K562 (cell line): ENCODE measurements at regions not wholly inside any gene's neighbourhood (a gene's known extent, or its start where the extent isn't known, plus 50 kb on each side); places are given as distances from the start of the nearest gene placed in this dataset.

Experiments
- ATAC-seq: fragments of 200-7000 bp; cut with Tn5 transposase; 3 replicates; pipeline ENCODE4 v1.9.1; 2020; ENCODE audit warnings: moderate library complexity
- BruUV-seq: library from RNA; stranded (reverse); fragments of 400-500 nt; replicated peaks from 2 replicates; lab custom pipeline; 2021; lab: Mats Ljungman, UMichigan
- CTCF ChIA-PET: fragments of 300-600 bp; formaldehyde crosslinking; extraction: SDS; loops from one replicate; lab custom pipeline; 2021; ENCODE audit warnings: low intra/inter-chr PET ratio; lab: Yijun Ruan, JAX
- POLR2A ChIA-PET: fragments of 300-600, 350-650 bp; sonication (Branson Sonifier 250); formaldehyde crosslinking; extraction: SDS; loops from one replicate; lab custom pipeline; 2021; ENCODE audit warnings: antibody characterized with exemption, inconsistent platforms; lab: Yijun Ruan, JAX
- DNase-seq, 4 experiments: peaks; one replicate each; pipeline versions ENCODE4 v3.0.0 to v3.0.0-alpha.2; 2011 to 2018; ENCODE audit warnings: low spot score in 3 of 4, mixed read lengths in 3 of 4; ENCODE audit errors: extremely low read depth in 1 of 4
- FAIRE-seq: peaks from 2 replicates; lab custom pipeline; 2011; peaks lifted over from hg19 to GRCh38; lab: Jason Lieb, UNC
- H2AFZ ChIP-seq: 2 replicates; pipeline ENCODE4 v1.6.0; 2011; ENCODE audit warnings: low read depth, low read length, control low read depth, inconsistent platforms
- H3K27ac ChIP-seq: fragments of 200-600 bp; 3 replicates; pipeline ENCODE4 v1.8.0; 2011; ENCODE audit warnings: low read depth, mild to moderate bottlenecking, control low read depth, inconsistent platforms, low read length, moderate library complexity, mixed read lengths; ENCODE audit errors: extremely low read depth
- H3K27me3 ChIP-seq, 2 experiments: fragments of 300-600 bp in 1 of 2; 2 replicates in 1 of 2; 3 replicates in 1 of 2; pipeline versions ENCODE4 v1.6.0 to v1.8.0; 2011; ENCODE audit warnings: inconsistent platforms in 2 of 2, low read length in 2 of 2, mild to moderate bottlenecking in 1 of 2, mixed read lengths in 1 of 2, moderate library complexity in 1 of 2; ENCODE audit not compliant: control insufficient read depth in 2 of 2, insufficient read depth in 2 of 2
- H3K36me3 ChIP-seq: fragments of 300-600 bp; 3 replicates; pipeline ENCODE4 v1.8.0; 2011; ENCODE audit warnings: mild to moderate bottlenecking, low read length, inconsistent platforms; ENCODE audit not compliant: control insufficient read depth, insufficient read depth
- H3K4me1 ChIP-seq, 2 experiments: fragments of 200-600 bp in 1 of 2; replicated peaks in 1 of 2; 2 replicates in 1 of 2; 3 replicates in 1 of 2; pipeline versions ENCODE4 v1.5.1 to v1.8.0; 2011; ENCODE audit warnings: inconsistent platforms in 2 of 2, low read length in 2 of 2, mild to moderate bottlenecking in 1 of 2, mixed read lengths in 1 of 2, moderate library complexity in 1 of 2; ENCODE audit not compliant: control insufficient read depth in 2 of 2, insufficient read depth in 2 of 2
- H3K4me2 ChIP-seq: 2 replicates; pipeline ENCODE4 v1.6.1; 2011; ENCODE audit warnings: low read length, control low read depth, inconsistent platforms, mixed read lengths; ENCODE audit not compliant: insufficient read depth
- H3K4me3 ChIP-seq: fragments of 200-600 bp; sonication (generic), shearing (Covaris generic); 2 replicates; pipeline ENCODE4 v1.5.1; 2016; ENCODE audit warnings: control low read depth, inconsistent platforms
- H3K79me2 ChIP-seq: fragments of 200-600 bp; 3 replicates; pipeline ENCODE4 v1.8.0; 2011; ENCODE audit warnings: low read length, inconsistent platforms; ENCODE audit not compliant: control insufficient read depth, insufficient read depth
- H3K9ac ChIP-seq, 2 experiments: 2 replicates each; pipeline versions ENCODE4 v1.6.0 to v1.6.1; 2011; ENCODE audit warnings: low read depth in 2 of 2, low read length in 2 of 2, control low read depth in 1 of 2, inconsistent platforms in 1 of 2, mild to moderate bottlenecking in 1 of 2, mixed read lengths in 1 of 2; ENCODE audit not compliant: insufficient read depth in 1 of 2
- H3K9me1 ChIP-seq: one replicate; pipeline ENCODE4 v1.6.0; 2011; ENCODE audit warnings: inconsistent platforms, mild to moderate bottlenecking, low read length, moderate library complexity; ENCODE audit not compliant: control insufficient read depth, insufficient read depth
- H3K9me3 ChIP-seq: replicated peaks from 2 replicates; pipeline ENCODE4 v1.5.1; 2011; ENCODE audit warnings: low read depth, low read length, inconsistent platforms; ENCODE audit not compliant: control insufficient read depth, insufficient read depth
- H4K20me1 ChIP-seq: replicated peaks from 2 replicates; pipeline ENCODE4 v1.6.1; 2011; ENCODE audit warnings: low read length, inconsistent platforms, mixed read lengths; ENCODE audit not compliant: control insufficient read depth, insufficient read depth
- ARID3B ChIP-seq: fragments of 250-450 bp; sonication (Bioruptor Pico); IDR thresholded peaks from 2 replicates; pipeline ENCODE4 v1.4.0; 2020; ENCODE audit warnings: borderline replicate concordance
- CHD4 ChIP-seq: fragments of 200-600 bp; sonication (generic); IDR thresholded peaks from 3 replicates; pipeline ENCODE4 v1.6.1; 2012; ENCODE audit warnings: low read depth, mild to moderate bottlenecking, mixed read lengths, low read length, inconsistent platforms; ENCODE audit not compliant: insufficient read depth, insufficient replicate concordance, poor library complexity, severe bottlenecking
- FOXJ3 ChIP-seq: sonication (generic); formaldehyde crosslinking; IDR thresholded peaks from 2 replicates; pipeline ENCODE4 v1.4.0; 2020; ENCODE audit warnings: mild to moderate bottlenecking, missing genetic modification reagents
- GABPA ChIP-seq: fragments of 200-800 bp; sonication (Bioruptor generic); conservative IDR thresholded peaks from 2 replicates; pipeline ENCODE4 v1.6.1; 2016; ENCODE audit warnings: low read depth, missing genetic modification characterization, missing compliant biosample characterization
- HMGN3 ChIP-seq: IDR thresholded peaks from 2 replicates; pipeline ENCODE4 v1.6.1; 2011; ENCODE audit warnings: borderline replicate concordance, low read depth, mild to moderate bottlenecking, mixed read lengths, low read length; ENCODE audit not compliant: insufficient read length; ENCODE audit errors: extremely low read depth
- MAZ ChIP-seq, 2 experiments: fragments of 450-650 bp in 1 of 2; sonication (generic) in 1 of 2; formaldehyde crosslinking; IDR thresholded peaks in 1 of 2; conservative IDR thresholded peaks in 1 of 2; 2 replicates each; pipeline versions ENCODE4 v1.4.0 to v1.5.0; 2020; ENCODE audit warnings: mild to moderate bottlenecking in 1 of 2, missing genetic modification reagents in 1 of 2
- MTA1 ChIP-seq: fragments of 450-650 bp; IDR thresholded peaks from 2 replicates; pipeline ENCODE4 v1.6.1; 2017; ENCODE audit warnings: borderline replicate concordance
- POLR2G ChIP-seq: fragments of 200-400 bp; formaldehyde crosslinking; IDR thresholded peaks from 2 replicates; pipeline ENCODE4 v1.6.1; 2017; ENCODE audit warnings: low read depth, mild to moderate bottlenecking, antibody characterized with exemption, low read length, moderate library complexity
- PRMT5 ChIP-seq: sonication (generic); formaldehyde crosslinking; IDR thresholded peaks from 2 replicates; pipeline ENCODE4 v1.5.0; 2020; ENCODE audit warnings: missing genetic modification reagents
- PYGO2 ChIP-seq: fragments of 450-650 bp; IDR thresholded peaks from 2 replicates; pipeline ENCODE4 v1.6.1; 2016; ENCODE audit warnings: mild to moderate bottlenecking, missing genetic modification characterization, moderate library complexity, missing compliant biosample characterization
- RNF2 ChIP-seq: sonication (generic); IDR thresholded peaks from 2 replicates; pipeline ENCODE4 v1.6.1; 2016
- RNF219 ChIP-seq: fragments of 250-450 bp; sonication (Bioruptor Pico); IDR thresholded peaks from 2 replicates; pipeline ENCODE4 v1.5.0; 2022; ENCODE audit warnings: mild to moderate bottlenecking
- SP1 ChIP-seq: sonication (generic); formaldehyde crosslinking; IDR thresholded peaks from 2 replicates; pipeline ENCODE4 v1.8.1; 2022; ENCODE audit warnings: mild to moderate bottlenecking, missing genetic modification reagents
- TAF15 ChIP-seq: fragments of 200-400 bp; formaldehyde crosslinking; IDR thresholded peaks from 2 replicates; pipeline ENCODE4 v1.6.1; 2017; ENCODE audit warnings: mild to moderate bottlenecking, low read depth, low read length, moderate library complexity
- TFAP4 ChIP-seq: sonication (generic); formaldehyde crosslinking; IDR thresholded peaks from 2 replicates; pipeline ENCODE4 v1.8.0; 2022; ENCODE audit warnings: missing genetic modification reagents, mild to moderate bottlenecking, moderate library complexity, borderline replicate concordance
- WHSC1 ChIP-seq: IDR thresholded peaks from one replicate; pipeline ENCODE4 v1.6.1; 2012; ENCODE audit warnings: low read length, control low read depth, inconsistent platforms
- ZNF24 ChIP-seq: fragments of 450-650 bp; IDR thresholded peaks from 2 replicates; pipeline ENCODE4 v1.6.1; 2016
- ZNF384 ChIP-seq: IDR thresholded peaks from 2 replicates; pipeline ENCODE4 v1.6.1; 2012; ENCODE audit warnings: low read depth, low read length, improper control_type of control experiment
- ZZZ3 ChIP-seq: fragments of 450-650 bp; IDR thresholded peaks from 2 replicates; pipeline ENCODE4 v1.6.1; 2016; ENCODE audit warnings: antibody characterized with exemption, mild to moderate bottlenecking, moderate library complexity
- WGBS: fragments of 100-300 bp; shearing (Covaris generic); methylation state at CpG from one replicate; pipeline ENCODE4 v1.1.6; 2016; ENCODE audit warnings: low coverage, mixed read lengths; ENCODE audit not compliant: insufficient coverage; ENCODE audit errors: missing lambda C conversion rate; 5-methylcytosine and 5-hydroxymethylcytosine counted together
- in situ Hi-C: fragments of 300-500 bp; cut with MboI; formaldehyde crosslinking; loops from 4 replicates; pipeline ENCODE4 v1.15.0; 2018; ENCODE audit warnings: inconsistent platforms, mixed read lengths
- intact Hi-C: fragments of 100-400 bp; cut with micrococcal nuclease; formaldehyde crosslinking; loops from 2 replicates; pipeline ENCODE4 v1.14.2; 2022

- Histone ChIP-seq H3K27me3 (no peaks in the 10 kb centered on the region), H3K27ac (no peak overlapping the region), H3K79me2 (no peaks in the 10 kb centered on the region), H3K36me3 (no peaks in the 10 kb centered on the region), H3K9me3 (no peaks in the 10 kb centered on the region), H3K9ac (no peak overlapping the region), H3K4me2 (no peak overlapping the region), H3K4me3 (no peak overlapping the region), H2AFZ (no peak overlapping the region), H4K20me1 (no peaks in the 10 kb centered on the region), H3K4me1 (no peaks in the 10 kb centered on the region), H3K9me1 (no peaks in the 10 kb centered on the region)
- ChIA-PET POLR2A (interaction anchor here (0.8 kb wide), 1 partner anchor 113 kb away, joined by 4 read pairs; no protein-coding TSS in a partner anchor), CTCF (no interaction called here)
- ATAC-seq (no peak), FAIRE-seq (no peak), DNase-seq (no peak)
- WGBS: 0% methylated on average over 2 of the region's 2 CpGs
- no peak for TF ChIP-seq GABPA
- TF ChIP-seq WHSC1: no peak
- no peak for TF ChIP-seq CHD4
- TF ChIP-seq RNF2: no peak
- TF ChIP-seq ZNF24: no peak
- TF ChIP-seq TFAP4 (CRISPR knock-in tag): no peak
- TF ChIP-seq RNF219: no peak
- no peak for TF ChIP-seq HMGN3
- no peak for TF ChIP-seq PRMT5 (CRISPR knock-in tag)
- no peak for TF ChIP-seq ARID3B (CRISPR knock-in tag)
- TF ChIP-seq SP1 (CRISPR knock-in tag): no peak
- TF ChIP-seq FOXJ3: no peak
- TF ChIP-seq PYGO2 (tag): no peak
- no peak for TF ChIP-seq TAF15
- no peak for TF ChIP-seq MAZ (CRISPR knock-in tag; conservative IDR thresholded peaks at IDR 0.05 in 1 of 2, IDR thresholded peaks at IDR 0.05 in 1 of 2)
- no peak for TF ChIP-seq MTA1
- TF ChIP-seq ZNF384: no peak
- TF ChIP-seq ZZZ3: no peak
- no peak for TF ChIP-seq POLR2G
- intact Hi-C loops: no loop called here
- in situ Hi-C loops: no loop called here
- BruUV-seq: no TSS peak
Measured at GRCh38 chr20:5430670-5431069, 113.9 kb upstream of the PROKR2 start.
